Central memory CD8-positive, alpha-beta T cell (primary cell): ENCODE measurements at regions not wholly inside any gene's neighbourhood (a gene's known extent, or its start where the extent isn't known, plus 50 kb on each side); places are given as distances from the start of the nearest gene placed in this dataset.

Source experiments
- ATAC-seq: fragments of 150-1000 bp; cut with Tn5 transposase; replicated peaks from 2 replicates; pipeline ENCODE4 v1.10.0; 2022; ENCODE audit warnings: mild to moderate bottlenecking, moderate FRiP score, moderate number of reproducible peaks; ENCODE audit not compliant: poor library complexity, severe bottlenecking; ENCODE audit errors: extremely low read depth
- DNase-seq, 2 donors: peaks; one replicate each; pipeline ENCODE4 v3.0.0; 2021; ENCODE audit warnings: low spot score in 2 of 2
- H3K27ac Mint-ChIP-seq: one replicate; pipeline ENCODE4 v1.8.0; 2022; ENCODE audit warnings: low read depth, mild to moderate bottlenecking, moderate library complexity, mixed read lengths
- H3K27me3 Mint-ChIP-seq: one replicate; pipeline ENCODE4 v1.8.0; 2022; ENCODE audit warnings: mixed read lengths
- H3K36me3 Mint-ChIP-seq: one replicate; pipeline ENCODE4 v1.8.0; 2022; ENCODE audit warnings: mild to moderate bottlenecking, moderate library complexity, mixed read lengths; ENCODE audit not compliant: insufficient read depth
- H3K4me1 Mint-ChIP-seq: one replicate; pipeline ENCODE4 v1.8.0; 2022; ENCODE audit warnings: mixed read lengths
- H3K4me3 Mint-ChIP-seq: one replicate; pipeline ENCODE4 v1.8.0; 2022; ENCODE audit warnings: mild to moderate bottlenecking, moderate library complexity, mixed read lengths
- H3K9me3 Mint-ChIP-seq: one replicate; pipeline ENCODE4 v1.8.0; 2022; ENCODE audit warnings: mixed read lengths

- Mint-ChIP-seq H3K4me3 (no peak overlapping the region), H3K4me1 (no peaks in the 10 kb centered on the region), H3K36me3 (no peaks in the 10 kb centered on the region), H3K9me3 (no peaks in the 10 kb centered on the region), H3K27ac (no peak overlapping the region), H3K27me3 (peaks cover 7% of the 10 kb centered on the region)
- no peak for DNase-seq
- ATAC-seq = no peak
These were observed 144.6 kb downstream of the CDC42EP3 start for GRCh38 chr2:37526856-37527255.

- Mint-ChIP-seq H3K4me1 (no peaks in the 10 kb centered on the region), H3K36me3 (no peaks in the 10 kb centered on the region), H3K27me3 (peaks cover 2% of the 10 kb centered on the region), H3K4me3 (no peak overlapping the region), H3K27ac (no peak overlapping the region), H3K9me3 (no peaks in the 10 kb centered on the region)
- ATAC-seq (no peak), DNase-seq (no peak)
These were observed 144.1 kb downstream of the CDC42EP3 start for GRCh38 chr2:37527361-37527760.

- Mint-ChIP-seq H3K9me3 (no peaks in the 10 kb centered on the region), H3K36me3 (peaks cover 2% of the 10 kb centered on the region), H3K4me3 (no peak overlapping the region), H3K4me1 (no peaks in the 10 kb centered on the region), H3K27ac (no peak overlapping the region), H3K27me3 (no peaks in the 10 kb centered on the region)
- ATAC-seq (no peak), DNase-seq (no peak)
These were observed 141.5 kb downstream of the CDC42EP3 start for GRCh38 chr2:37529830-37530415.

- Mint-ChIP-seq H3K27me3 (no peaks in the 10 kb centered on the region), H3K4me3 (no peak overlapping the region), H3K27ac (no peak overlapping the region), H3K4me1 (peaks cover 6% of the 10 kb centered on the region), H3K9me3 (no peaks in the 10 kb centered on the region), H3K36me3 (peaks cover 2% of the 10 kb centered on the region)
- no peak for ATAC-seq
- DNase-seq = no peak
These were observed 138.9 kb downstream of the CDC42EP3 start for GRCh38 chr2:37532503-37532902.

GRCh38 chr2:37537316-37537715 lies 134.1 kb downstream of the CDC42EP3 start:
- Mint-ChIP-seq H3K27me3 (peaks cover 3% of the 10 kb centered on the region), H3K36me3 (peaks cover 2% of the 10 kb centered on the region), H3K27ac (no peak overlapping the region), H3K4me1 (peaks cover 6% of the 10 kb centered on the region), H3K4me3 (no peak overlapping the region), H3K9me3 (no peaks in the 10 kb centered on the region)
- no peak for ATAC-seq
- no peak for DNase-seq

GRCh38 chr2:37541516-37541915 lies 129.9 kb downstream of the CDC42EP3 start:
- no peaks in the 10 kb centered on the region for H3K4me1 Mint-ChIP-seq
- no peaks in the 10 kb centered on the region for H3K9me3 Mint-ChIP-seq
- ATAC-seq (no peak), DNase-seq (no peak)
- H3K4me3 Mint-ChIP-seq = no peak overlapping the region
- peaks cover 8% of the 10 kb centered on the region for H3K27me3 Mint-ChIP-seq
- no peak overlapping the region for H3K27ac Mint-ChIP-seq
- H3K36me3 Mint-ChIP-seq = no peaks in the 10 kb centered on the region

GRCh38 chr2:37543999-37544557 lies 127.4 kb downstream of the CDC42EP3 start:
- Mint-ChIP-seq H3K36me3 (no peaks in the 10 kb centered on the region), H3K4me1 (peaks cover 11% of the 10 kb centered on the region), H3K4me3 (no peak overlapping the region), H3K27ac (no peak overlapping the region), H3K27me3 (peaks cover 8% of the 10 kb centered on the region), H3K9me3 (no peaks in the 10 kb centered on the region)
- no peak for ATAC-seq
- no peak for DNase-seq

GRCh38 chr2:37544591-37545031 lies 126.8 kb downstream of the CDC42EP3 start:
- DNase-seq (no peak), ATAC-seq (no peak)
- no peak overlapping the region for H3K4me3 Mint-ChIP-seq
- peaks cover 11% of the 10 kb centered on the region for H3K4me1 Mint-ChIP-seq
- H3K9me3 Mint-ChIP-seq = no peaks in the 10 kb centered on the region
- H3K36me3 Mint-ChIP-seq = no peaks in the 10 kb centered on the region
- no peak overlapping the region for H3K27ac Mint-ChIP-seq
- peaks cover 8% of the 10 kb centered on the region for H3K27me3 Mint-ChIP-seq

- Mint-ChIP-seq H3K4me3 (no peak overlapping the region), H3K27me3 (no peaks in the 10 kb centered on the region), H3K27ac (no peak overlapping the region), H3K9me3 (no peaks in the 10 kb centered on the region), H3K36me3 (no peaks in the 10 kb centered on the region), H3K4me1 (peaks cover 25% of the 10 kb centered on the region)
- no peak for ATAC-seq
- no peak for DNase-seq
These were observed 121.8 kb downstream of the CDC42EP3 start for GRCh38 chr2:37549598-37549997.

GRCh38 chr2:37550190-37550589 lies 121.3 kb downstream of the CDC42EP3 start:
- Mint-ChIP-seq H3K4me1 (peaks cover 25% of the 10 kb centered on the region), H3K27ac (no peak overlapping the region), H3K36me3 (no peaks in the 10 kb centered on the region), H3K4me3 (no peak overlapping the region), H3K9me3 (no peaks in the 10 kb centered on the region), H3K27me3 (no peaks in the 10 kb centered on the region)
- ATAC-seq (no peak), DNase-seq (no peak)

GRCh38 chr2:37551783-37552182 lies 119.7 kb downstream of the CDC42EP3 start:
- Mint-ChIP-seq H3K4me1 (peaks cover 24% of the 10 kb centered on the region), H3K27ac (no peak overlapping the region), H3K27me3 (no peaks in the 10 kb centered on the region), H3K4me3 (no peak overlapping the region), H3K9me3 (no peaks in the 10 kb centered on the region), H3K36me3 (no peaks in the 10 kb centered on the region)
- no peak for ATAC-seq
- DNase-seq = no peak

GRCh38 chr2:37552339-37552738 lies 119.1 kb downstream of the CDC42EP3 start:
- H3K9me3 Mint-ChIP-seq = no peaks in the 10 kb centered on the region
- no peaks in the 10 kb centered on the region for H3K36me3 Mint-ChIP-seq
- no peak overlapping the region for H3K27ac Mint-ChIP-seq
- no peaks in the 10 kb centered on the region for H3K27me3 Mint-ChIP-seq
- DNase-seq (no peak), ATAC-seq (no peak)
- no peak overlapping the region for H3K4me3 Mint-ChIP-seq
- H3K4me1 Mint-ChIP-seq = peaks cover 20% of the 10 kb centered on the region

GRCh38 chr2:37553411-37554154 lies 117.9 kb downstream of the CDC42EP3 start:
- no peaks in the 10 kb centered on the region for H3K36me3 Mint-ChIP-seq

More at GRCh38 chr2:37553411-37554154, 117.9 kb downstream of the CDC42EP3 start:
- Mint-ChIP-seq H3K4me3 (no peak overlapping the region), H3K27me3 (no peaks in the 10 kb centered on the region), H3K9me3 (no peaks in the 10 kb centered on the region), H3K27ac (no peak overlapping the region), H3K4me1 (peaks cover 20% of the 10 kb centered on the region)
- ATAC-seq = no peak
- DNase-seq = no peak
